H1 (cell line): ENCODE measurements at regions not wholly inside any gene's neighbourhood (a gene's known extent, or its start where the extent isn't known, plus 50 kb on each side); places are given as distances from the start of the nearest gene placed in this dataset.

Source experiments
- CHD2 ChIP-seq: IDR thresholded peaks from 2 replicates; pipeline ENCODE4 v1.6.1; 2012; ENCODE audit warnings: low read length, improper control_type of control experiment
- CTCF ChIP-seq, 3 experiments: IDR thresholded peaks; 1 replicate in 2 of 3; 2 replicates in 1 of 3; pipeline versions ENCODE4 v1.5.1 to v1.6.1; 2011; ENCODE audit warnings: low read length in 3 of 3, mild to moderate bottlenecking in 3 of 3, inconsistent platforms in 2 of 3, low read depth in 1 of 3, moderate library complexity in 1 of 3; ENCODE audit not compliant: insufficient read depth in 1 of 3; ENCODE audit errors: control extremely low read depth in 1 of 3
- EP300 ChIP-seq, 2 experiments: IDR thresholded peaks; 1 replicate in 1 of 2; 2 replicates in 1 of 2; pipeline ENCODE4 v1.6.1; 2011 to 2012; ENCODE audit warnings: low read depth in 2 of 2, low read length in 2 of 2, mild to moderate bottlenecking in 2 of 2, borderline replicate concordance in 1 of 2, inconsistent platforms in 1 of 2, moderate library complexity in 1 of 2
- GABPA ChIP-seq: IDR thresholded peaks from 2 replicates; pipeline ENCODE4 v1.6.1; 2011; ENCODE audit warnings: mild to moderate bottlenecking, low read length, moderate library complexity, borderline replicate concordance; ENCODE audit not compliant: insufficient read depth
- JUND ChIP-seq: IDR thresholded peaks from 2 replicates; pipeline ENCODE4 v1.6.1; 2011; ENCODE audit warnings: mild to moderate bottlenecking, improper control_type of control experiment, low read length
- KDM1A ChIP-seq: fragments of 200-600, 300-600 bp; sonication (generic); IDR thresholded peaks from 2 replicates; pipeline ENCODE4 v1.7.1; 2016; ENCODE audit warnings: mild to moderate bottlenecking, low read length, borderline replicate concordance
- POLR2A ChIP-seq, 2 experiments: IDR thresholded peaks; 1 replicate in 1 of 2; 2 replicates in 1 of 2; pipeline ENCODE4 v1.6.1; 2011; ENCODE audit warnings: low read depth in 2 of 2, low read length in 2 of 2, mild to moderate bottlenecking in 2 of 2; ENCODE audit errors: control extremely low read depth in 1 of 2
- POU5F1 ChIP-seq: IDR thresholded peaks from 2 replicates; pipeline ENCODE4 v1.6.1; 2011; ENCODE audit warnings: low read depth, mild to moderate bottlenecking, low read length, moderate library complexity
- SIN3A ChIP-seq, 2 experiments: IDR thresholded peaks in 1 of 2; conservative IDR thresholded peaks in 1 of 2; 2 replicates each; pipeline ENCODE4 v1.6.1; 2011 to 2012; ENCODE audit warnings: low read length in 2 of 2, improper control_type of control experiment in 1 of 2, low read depth in 1 of 2, mild to moderate bottlenecking in 1 of 2
- SRF ChIP-seq: IDR thresholded peaks from 2 replicates; pipeline ENCODE4 v1.6.1; 2011; ENCODE audit warnings: mild to moderate bottlenecking, low read depth, low read length, moderate library complexity
- TF ChIP-seq, protein P1 (sequence below): IDR thresholded peaks from 2 replicates; pipeline ENCODE4 v1.6.1; 2012; ENCODE audit warnings: inconsistent platforms
- TF ChIP-seq, protein P2 (sequence below): IDR thresholded peaks from 2 replicates; pipeline ENCODE4 v1.6.1; 2012; ENCODE audit warnings: low read length, inconsistent platforms
- TF ChIP-seq, protein P3 (sequence below): IDR thresholded peaks from 2 replicates; pipeline ENCODE4 v1.6.1; 2011; ENCODE audit warnings: low read length, improper control_type of control experiment

DNA sequence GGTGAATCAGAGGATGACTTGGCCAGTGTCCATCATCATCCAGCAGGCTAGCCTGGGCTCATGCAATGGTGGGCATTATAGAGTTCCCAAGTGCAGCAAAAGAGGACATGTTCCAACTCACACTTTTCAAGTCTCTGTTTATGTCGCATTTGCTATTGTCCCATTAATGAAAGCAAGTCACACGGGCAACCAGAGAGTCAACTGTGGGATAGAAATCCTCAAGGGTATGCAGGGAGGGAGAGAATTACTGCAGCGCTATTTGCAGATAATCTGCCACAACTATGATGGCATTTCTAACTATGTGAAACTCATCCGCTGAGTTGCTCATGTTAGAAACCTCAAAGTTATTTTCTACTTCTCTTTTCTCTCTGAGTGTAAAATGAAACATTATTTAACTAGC lies 78.5 kb upstream of the TAB3 start:
- no peak for TF ChIP-seq EP300 (IDR thresholded peaks at IDR 0.05; ENCODE audit: borderline replicate concordance in 1 of 2, low read depth in 2 of 2, low read length in 2 of 2)
- TF ChIP-seq CTCF (IDR thresholded peaks at IDR 0.05; ENCODE audit: control extremely low read depth in 1 of 3, insufficient read depth in 1 of 3, low read depth in 1 of 3, low read length in 3 of 3), result no peak
- TF ChIP-seq, protein P1, sequence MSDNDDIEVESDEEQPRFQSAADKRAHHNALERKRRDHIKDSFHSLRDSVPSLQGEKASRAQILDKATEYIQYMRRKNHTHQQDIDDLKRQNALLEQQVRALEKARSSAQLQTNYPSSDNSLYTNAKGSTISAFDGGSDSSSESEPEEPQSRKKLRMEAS, result no peak
- no peak for TF ChIP-seq POU5F1
- no peak for TF ChIP-seq GABPA
- TF ChIP-seq, protein P2, sequence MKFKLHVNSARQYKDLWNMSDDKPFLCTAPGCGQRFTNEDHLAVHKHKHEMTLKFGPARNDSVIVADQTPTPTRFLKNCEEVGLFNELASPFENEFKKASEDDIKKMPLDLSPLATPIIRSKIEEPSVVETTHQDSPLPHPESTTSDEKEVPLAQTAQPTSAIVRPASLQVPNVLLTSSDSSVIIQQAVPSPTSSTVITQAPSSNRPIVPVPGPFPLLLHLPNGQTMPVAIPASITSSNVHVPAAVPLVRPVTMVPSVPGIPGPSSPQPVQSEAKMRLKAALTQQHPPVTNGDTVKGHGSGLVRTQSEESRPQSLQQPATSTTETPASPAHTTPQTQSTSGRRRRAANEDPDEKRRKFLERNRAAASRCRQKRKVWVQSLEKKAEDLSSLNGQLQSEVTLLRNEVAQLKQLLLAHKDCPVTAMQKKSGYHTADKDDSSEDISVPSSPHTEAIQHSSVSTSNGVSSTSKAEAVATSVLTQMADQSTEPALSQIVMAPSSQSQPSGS, result no peak
- TF ChIP-seq JUND, result no peak
- no peak for TF ChIP-seq KDM1A
- TF ChIP-seq, protein P3, sequence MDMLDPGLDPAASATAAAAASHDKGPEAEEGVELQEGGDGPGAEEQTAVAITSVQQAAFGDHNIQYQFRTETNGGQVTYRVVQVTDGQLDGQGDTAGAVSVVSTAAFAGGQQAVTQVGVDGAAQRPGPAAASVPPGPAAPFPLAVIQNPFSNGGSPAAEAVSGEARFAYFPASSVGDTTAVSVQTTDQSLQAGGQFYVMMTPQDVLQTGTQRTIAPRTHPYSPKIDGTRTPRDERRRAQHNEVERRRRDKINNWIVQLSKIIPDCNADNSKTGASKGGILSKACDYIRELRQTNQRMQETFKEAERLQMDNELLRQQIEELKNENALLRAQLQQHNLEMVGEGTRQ, result no peak
- no peak for TF ChIP-seq CHD2
- TF ChIP-seq SIN3A (conservative IDR thresholded peaks at IDR 0.05 in 1 of 2, IDR thresholded peaks at IDR 0.05 in 1 of 2; ENCODE audit: low read depth in 1 of 2, low read length in 2 of 2), result no peak
- no peak for TF ChIP-seq SRF
- no peak for TF ChIP-seq POLR2A (IDR thresholded peaks at IDR 0.05; ENCODE audit: control extremely low read depth in 1 of 2, low read depth in 2 of 2, low read length in 2 of 2)
